ENCODE measurements at regions not wholly inside any gene's neighbourhood (a gene's known extent, or its start where the extent isn't known, plus 50 kb on each side); places are given as distances from the start of the nearest gene placed in this dataset.

- no peak for TF ChIP-seq EZH2 (IDR thresholded peaks at IDR 0.05)
- no peak for TF ChIP-seq POLR2AphosphoS5 (IDR thresholded peaks at IDR 0.05; ENCODE audit: borderline replicate concordance, low read depth, low read length)
Observed at GRCh38 chr2:186912979-186913378, 64.0 kb upstream of the ZSWIM2 start.

All from SK-N-MC (cell line).